HG02852 (cell line): ENCODE measurements at regions not wholly inside any gene's neighbourhood (a gene's known extent, or its start where the extent isn't known, plus 50 kb on each side); places are given as distances from the start of the nearest gene placed in this dataset.
A peak's percentile ranks its signal among the peaks of the same experiment; 100 is the strongest.
"Not testable (repeated sequence)": the region's sequence is repeated elsewhere in the genome, so short reads cannot be mapped to it uniquely, and the experiment has no call there.

Experiments used
- ATAC-seq: cut with Tn5 transposase; IDR thresholded peaks from one replicate; pipeline ENCODE4 v1.9.1; 2021; ENCODE audit warnings: mild to moderate bottlenecking, moderate library complexity; ENCODE audit not compliant: unreplicated experiment

- no peak for ATAC-seq
These were observed 85.1 kb downstream of the GNL3L start for GRCh38 chrX:54615109-54615508.

GRCh38 chrX:54633641-54634040 is 103.6 kb downstream of the GNL3L start:
- no peak for ATAC-seq

- no peak for ATAC-seq
These were observed 109.0 kb downstream of the GNL3L start for GRCh38 chrX:54639018-54639345.

GRCh38 chrX:54639346-54640102 is 109.5 kb downstream of the GNL3L start:
- peak; percentile 93 for ATAC-seq

GRCh38 chrX:54640103-54640690 is 110.2 kb downstream of the GNL3L start:
- no peak for ATAC-seq

- no peak for ATAC-seq
These were observed 110.7 kb downstream of the GNL3L start for GRCh38 chrX:54640736-54641135.

GRCh38 chrX:54641530-54641929 is 111.5 kb downstream of the GNL3L start:
- no peak for ATAC-seq

- not testable (repeated sequence) for ATAC-seq
These were observed 117.6 kb downstream of the GNL3L start for GRCh38 chrX:54647607-54648006.

GRCh38 chrX:54659547-54659946 is 129.5 kb downstream of the GNL3L start:
- ATAC-seq, result no peak

- ATAC-seq, result no peak
These were observed 122.3 kb downstream of the ITIH6 start for GRCh38 chrX:54675762-54676161.

GRCh38 chrX:54695231-54695630 is 102.8 kb downstream of the ITIH6 start:
- no peak for ATAC-seq

GRCh38 chrX:54695816-54696487 is 102.1 kb downstream of the ITIH6 start:
- peak; percentile 99 for ATAC-seq
